Neural progenitor cell (in vitro differentiated cells): ENCODE measurements at regions not wholly inside any gene's neighbourhood (a gene's known extent, or its start where the extent isn't known, plus 50 kb on each side); places are given as distances from the start of the nearest gene placed in this dataset.
"Not testable (repeated sequence)": the region's sequence is repeated elsewhere in the genome, so short reads cannot be mapped to it uniquely, and the experiment has no call there.

Experiments used
- CTCF ChIP-seq: fragments of 200-600 bp; sonication (generic); IDR thresholded peaks from 2 replicates; pipeline ENCODE4 v1.5.1; 2017; ENCODE audit warnings: antibody characterized with exemption, mild to moderate bottlenecking
- EZH2phosphoT487 ChIP-seq: fragments of 200-600 bp; sonication (generic); IDR thresholded peaks from 2 replicates; pipeline ENCODE4 v1.6.1; 2017; ENCODE audit warnings: antibody characterized with exemption

GRCh38 chr13:19359697-19360096 lies 178.1 kb upstream of the TUBA3C start:
- TF ChIP-seq CTCF, EZH2phosphoT487: not testable (repeated sequence)
